ENCODE measurements at regions not wholly inside any gene's neighbourhood (a gene's known extent, or its start where the extent isn't known, plus 50 kb on each side); places are given as distances from the start of the nearest gene placed in this dataset.

- ATAC-seq: no peak
Measured at GRCh38 chr2:11955884-11956291, 209.5 kb downstream of the LPIN1 start.

- ATAC-seq: no peak
Measured at GRCh38 chr2:11962707-11963328, 216.4 kb downstream of the LPIN1 start.

- no peak for ATAC-seq
Measured at GRCh38 chr2:11963966-11964365, 217.5 kb downstream of the LPIN1 start.

- peak; percentile 48 for ATAC-seq
Measured at GRCh38 chr2:11967946-11968465, 221.6 kb downstream of the LPIN1 start.

- no peak for ATAC-seq
Measured at GRCh38 chr2:11968521-11968920, 222.1 kb downstream of the LPIN1 start.

- ATAC-seq: no peak
Measured at GRCh38 chr2:11969774-11970173, 223.3 kb downstream of the LPIN1 start.

GRCh38 chr2:11974573-11974972, 228.1 kb downstream of the LPIN1 start:
- no peak for ATAC-seq

- ATAC-seq: no peak
Measured at GRCh38 chr2:11975373-11975772, 228.9 kb downstream of the LPIN1 start.

GRCh38 chr2:11976073-11976472, 229.6 kb downstream of the LPIN1 start:
- ATAC-seq: no peak

- no peak for ATAC-seq
Measured at GRCh38 chr2:11977766-11978524, 231.5 kb downstream of the LPIN1 start.

GRCh38 chr2:11980809-11981208, 234.4 kb downstream of the LPIN1 start:
- no peak for ATAC-seq

GRCh38 chr2:11983401-11983800, 237.0 kb downstream of the LPIN1 start:
- ATAC-seq: no peak

GRCh38 chr2:11983870-11984269, 237.4 kb downstream of the LPIN1 start:
- no peak for ATAC-seq

GRCh38 chr2:11984316-11985158, 238.1 kb downstream of the LPIN1 start:
- no peak for ATAC-seq

GRCh38 chr2:11985817-11986566, 239.6 kb downstream of the LPIN1 start:
- ATAC-seq: peak; percentile 69

- ATAC-seq: no peak
Measured at GRCh38 chr2:11987151-11987550, 240.7 kb downstream of the LPIN1 start.

- ATAC-seq: no peak
Measured at GRCh38 chr2:11988691-11989353, 242.4 kb downstream of the LPIN1 start.

- no peak for ATAC-seq
Measured at GRCh38 chr2:11989354-11989703, 242.9 kb downstream of the LPIN1 start.

- no peak for ATAC-seq
Measured at GRCh38 chr2:11990576-11990975, 244.1 kb downstream of the LPIN1 start.

- no peak for ATAC-seq
Measured at GRCh38 chr2:11993749-11994148, 247.3 kb downstream of the LPIN1 start.

- ATAC-seq: no peak
Measured at GRCh38 chr2:11995456-11995855, 249.0 kb downstream of the LPIN1 start.

- no peak for ATAC-seq
Measured at GRCh38 chr2:11996618-11997017, 250.2 kb downstream of the LPIN1 start.
